Fibroblast of pulmonary artery (primary cell): ENCODE measurements at regions not wholly inside any gene's neighbourhood (a gene's known extent, or its start where the extent isn't known, plus 50 kb on each side); places are given as distances from the start of the nearest gene placed in this dataset.

Source experiments
- DNase-seq: peaks from one replicate; pipeline ENCODE4 v3.0.0-alpha.2; 2010; ENCODE audit warnings: low read depth
- H3K4me3 ChIP-seq: replicated peaks from 2 replicates; pipeline ENCODE4 v1.5.1; 2011; ENCODE audit warnings: low read depth, mild to moderate bottlenecking, control low read depth, low read length, moderate library complexity
- TF ChIP-seq, protein P1 (sequence below): IDR thresholded peaks from 2 replicates; pipeline ENCODE4 v1.5.1; 2011; ENCODE audit warnings: mild to moderate bottlenecking, control low read depth, low read length, inconsistent platforms; ENCODE audit errors: missing control alignments

DNA sequence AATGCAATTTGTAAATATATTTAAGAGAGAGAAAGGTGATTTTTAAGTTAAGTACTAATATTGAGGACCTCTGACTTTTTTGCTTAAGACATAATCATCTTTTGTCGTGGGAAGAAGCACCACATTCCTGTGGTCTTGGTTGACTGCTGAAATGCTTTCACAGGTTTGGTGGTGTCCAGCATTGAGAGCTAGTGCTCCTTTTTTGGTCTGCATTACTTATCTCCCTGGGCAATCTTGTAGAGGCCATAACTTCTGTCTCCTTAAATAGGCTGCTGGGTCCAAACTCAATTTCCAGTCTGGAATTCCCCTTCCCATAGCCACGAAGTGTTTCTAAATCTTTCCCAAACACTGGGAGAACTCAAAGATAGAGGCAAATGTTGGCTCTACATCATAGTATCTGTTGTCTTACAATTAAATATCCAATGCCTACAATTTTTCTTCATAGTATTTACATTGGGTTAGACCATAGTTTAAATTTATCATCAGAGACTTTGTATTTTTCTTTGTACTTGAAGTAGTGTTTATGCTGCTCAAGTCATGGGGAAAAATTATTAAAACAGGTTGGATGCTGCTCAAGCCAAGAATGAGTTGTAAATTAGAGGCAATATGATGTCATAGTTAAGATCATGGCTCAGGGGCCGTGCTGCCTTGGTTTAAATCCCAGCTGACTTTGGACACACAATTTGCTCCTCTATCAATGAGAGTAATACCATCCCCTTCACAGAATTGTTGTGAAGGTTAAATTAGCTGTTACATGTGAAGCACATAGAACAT is 105.6 kb downstream of the POSTN start:
- peak; percentile 73 for DNase-seq
- TF ChIP-seq, protein P1, sequence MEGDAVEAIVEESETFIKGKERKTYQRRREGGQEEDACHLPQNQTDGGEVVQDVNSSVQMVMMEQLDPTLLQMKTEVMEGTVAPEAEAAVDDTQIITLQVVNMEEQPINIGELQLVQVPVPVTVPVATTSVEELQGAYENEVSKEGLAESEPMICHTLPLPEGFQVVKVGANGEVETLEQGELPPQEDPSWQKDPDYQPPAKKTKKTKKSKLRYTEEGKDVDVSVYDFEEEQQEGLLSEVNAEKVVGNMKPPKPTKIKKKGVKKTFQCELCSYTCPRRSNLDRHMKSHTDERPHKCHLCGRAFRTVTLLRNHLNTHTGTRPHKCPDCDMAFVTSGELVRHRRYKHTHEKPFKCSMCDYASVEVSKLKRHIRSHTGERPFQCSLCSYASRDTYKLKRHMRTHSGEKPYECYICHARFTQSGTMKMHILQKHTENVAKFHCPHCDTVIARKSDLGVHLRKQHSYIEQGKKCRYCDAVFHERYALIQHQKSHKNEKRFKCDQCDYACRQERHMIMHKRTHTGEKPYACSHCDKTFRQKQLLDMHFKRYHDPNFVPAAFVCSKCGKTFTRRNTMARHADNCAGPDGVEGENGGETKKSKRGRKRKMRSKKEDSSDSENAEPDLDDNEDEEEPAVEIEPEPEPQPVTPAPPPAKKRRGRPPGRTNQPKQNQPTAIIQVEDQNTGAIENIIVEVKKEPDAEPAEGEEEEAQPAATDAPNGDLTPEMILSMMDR = no peak
- H3K4me3 ChIP-seq = no peak overlapping the region

DNA sequence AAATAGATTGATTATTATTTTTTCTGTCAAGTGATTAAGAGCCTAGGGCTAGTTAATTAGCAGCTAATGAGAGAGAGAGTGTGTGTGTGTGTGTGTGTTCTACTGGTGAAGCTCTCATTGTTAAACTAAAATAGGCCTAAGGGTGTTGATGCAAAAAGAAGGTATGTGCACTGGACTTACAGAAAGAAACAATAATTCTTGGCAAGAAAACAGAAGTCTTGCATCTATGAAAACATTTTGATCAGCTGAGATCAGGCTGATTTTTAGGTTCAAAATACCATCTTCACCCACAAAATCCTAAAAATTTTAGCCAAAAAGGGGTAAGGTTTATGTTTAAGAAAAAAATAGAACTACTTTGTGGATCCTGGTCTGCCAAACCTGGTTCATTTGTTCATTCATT is 106.5 kb downstream of the POSTN start:
- DNase-seq = peak; percentile 22
- TF ChIP-seq, protein P1 = no peak
- no peak overlapping the region for H3K4me3 ChIP-seq

DNA sequence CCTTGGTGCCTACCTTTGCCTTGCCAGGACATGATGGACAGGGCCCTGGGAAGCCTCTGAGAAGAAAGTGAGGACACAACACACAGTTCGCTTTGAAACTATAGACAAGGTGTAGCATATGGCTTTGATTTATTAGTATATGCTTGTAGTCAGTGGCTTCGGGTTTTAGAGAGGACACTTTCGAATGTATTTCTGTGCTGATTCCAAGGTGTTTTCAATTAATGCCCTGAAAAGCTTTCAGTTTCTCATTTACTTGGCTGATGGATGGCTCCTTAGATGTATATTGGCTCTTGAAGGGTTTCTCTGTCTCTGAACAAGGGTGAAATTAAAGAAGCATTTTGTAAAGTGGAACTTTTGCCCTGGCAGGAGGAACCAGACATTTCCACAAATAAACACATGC is 106.9 kb downstream of the POSTN start:
- TF ChIP-seq, protein P1 = no peak
- DNase-seq = no peak
- H3K4me3 ChIP-seq = no peak overlapping the region

DNA sequence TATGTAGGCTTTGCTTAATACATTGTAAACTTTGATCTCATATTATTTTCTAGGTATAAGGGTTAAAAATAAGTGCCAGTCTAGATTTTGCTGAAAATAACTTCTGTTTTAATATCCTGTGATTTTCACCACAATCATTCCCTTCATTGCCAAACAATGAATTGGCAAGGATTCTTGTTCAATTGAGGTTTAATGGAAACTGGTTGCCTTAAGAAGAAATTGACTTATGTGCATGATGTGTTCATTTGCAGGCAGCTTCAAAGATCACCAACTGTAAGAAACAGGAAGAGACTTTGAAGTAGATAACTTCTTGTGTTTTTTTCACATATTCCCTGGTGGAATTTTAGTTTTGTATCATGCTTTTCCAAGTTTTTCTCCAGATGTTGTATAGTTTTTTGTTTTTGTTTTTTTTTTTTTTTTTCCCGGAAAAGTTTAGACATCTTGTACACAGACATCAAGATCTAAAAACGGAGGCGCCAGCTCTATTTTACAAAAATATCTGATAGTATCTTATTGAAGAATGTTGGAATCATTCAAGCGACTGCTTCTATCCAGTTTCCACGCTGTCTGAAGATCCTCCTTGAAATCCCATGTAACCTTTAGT is 108.3 kb downstream of the POSTN start:
- H3K4me3 ChIP-seq = no peak overlapping the region
- peak; percentile 16 for DNase-seq
- TF ChIP-seq, protein P1 = no peak

DNA sequence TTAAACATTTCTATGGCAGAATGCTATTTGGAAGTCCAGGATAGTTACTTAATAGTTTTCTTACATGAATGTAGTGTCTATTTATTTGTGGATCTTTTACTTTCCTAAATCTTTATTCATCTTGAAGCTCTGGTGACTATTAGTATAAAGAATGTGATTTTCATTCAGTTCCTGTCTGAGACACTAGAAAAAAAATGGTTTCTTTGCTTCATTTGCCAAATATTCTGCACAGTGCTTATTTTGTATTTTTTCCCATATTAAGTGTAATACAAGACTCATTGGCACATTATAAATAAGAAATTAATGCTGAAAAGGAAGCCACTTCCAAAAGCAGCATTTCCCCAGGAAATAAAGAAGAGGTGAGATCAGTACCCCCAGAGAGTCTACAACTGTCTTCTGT is 109.8 kb downstream of the POSTN start:
- TF ChIP-seq, protein P1 = no peak
- peak; percentile 36 for DNase-seq
- no peak overlapping the region for H3K4me3 ChIP-seq

DNA sequence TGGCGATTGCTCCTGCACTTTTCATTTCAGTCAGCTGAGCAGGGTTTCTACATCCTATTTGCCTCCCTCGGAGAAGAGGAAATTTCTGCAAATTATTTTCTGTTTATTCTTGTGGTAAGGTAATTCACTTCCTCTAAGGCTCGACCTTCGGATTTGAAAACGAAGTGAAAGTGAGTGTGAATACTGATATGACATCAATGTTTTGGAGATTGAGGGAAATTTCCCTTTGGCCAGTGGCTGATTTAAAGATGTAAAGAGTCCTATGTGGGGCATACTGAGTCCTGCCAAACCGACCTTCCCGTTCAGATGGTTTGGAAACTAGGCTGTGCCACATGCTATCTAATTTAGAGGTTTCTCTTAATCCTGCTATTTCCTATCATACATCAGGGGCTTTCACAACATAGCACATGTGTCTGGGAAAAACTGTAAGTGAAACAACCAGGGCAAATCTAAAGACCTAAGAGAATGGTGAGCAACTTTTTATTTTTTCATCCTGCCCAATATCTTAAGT is 112.3 kb downstream of the POSTN start:
- DNase-seq = peak; percentile 29
- H3K4me3 ChIP-seq = no peak overlapping the region

More for the DNA sequence above, 112.3 kb downstream of the POSTN start:
- TF ChIP-seq, protein P1 = no peak
